HepG2 (cell line): ENCODE measurements at regions not wholly inside any gene's neighbourhood (a gene's known extent, or its start where the extent isn't known, plus 50 kb on each side); places are given as distances from the start of the nearest gene placed in this dataset.

Experiments
- ATAC-seq: fragments of 200-7000 bp; cut with Tn5 transposase; 3 replicates; pipeline ENCODE4 v1.9.1; 2020; ENCODE audit warnings: mild to moderate bottlenecking, moderate library complexity
- BruUV-seq: library from RNA; stranded (reverse); fragments of 400-500 nt; replicated peaks from 2 replicates; lab custom pipeline; 2021; lab: Mats Ljungman, UMichigan
- CTCF ChIA-PET: fragments of 300-600 bp; formaldehyde crosslinking; extraction: SDS; loops from one replicate; lab custom pipeline; 2021; ENCODE audit warnings: low total read pairs, inconsistent platforms, low intra/inter-chr PET ratio; lab: Yijun Ruan, JAX
- POLR2A ChIA-PET: fragments of 350-600 bp; sonication (Branson Sonifier 250); formaldehyde crosslinking; loops from one replicate; lab custom pipeline; 2020; ENCODE audit warnings: antibody characterized with exemption, inconsistent platforms; lab: Yijun Ruan, JAX
- DNase-seq: peaks from one replicate; pipeline ENCODE4 v3.0.0-alpha.2; 2015; ENCODE audit warnings: low spot score
- FAIRE-seq: peaks from 3 replicates; lab custom pipeline; 2011; peaks lifted over from hg19 to GRCh38; lab: Jason Lieb, UNC
- H2AFZ ChIP-seq: one replicate; pipeline ENCODE4 v1.6.1; 2011; ENCODE audit warnings: low read length, inconsistent platforms
- H3K27ac ChIP-seq: fragments of 300-600 bp; 3 replicates; pipeline ENCODE4 v1.8.0; 2011; ENCODE audit warnings: mixed run types, mild to moderate bottlenecking, mixed read lengths, low read length, inconsistent platforms; ENCODE audit not compliant: insufficient read depth; ENCODE audit errors: extremely low read length
- H3K27me3 ChIP-seq, 2 experiments: fragments of 200-600 bp in 1 of 2; 2 replicates in 1 of 2; 3 replicates in 1 of 2; pipeline versions ENCODE4 v1.6.0 to v1.8.0; 2011; ENCODE audit warnings: low read length in 2 of 2, mild to moderate bottlenecking in 2 of 2, moderate library complexity in 2 of 2, inconsistent platforms in 1 of 2; ENCODE audit not compliant: insufficient read depth in 2 of 2, control insufficient read depth in 1 of 2
- H3K36me3 ChIP-seq, 2 experiments: fragments of 200-600 bp in 1 of 2; replicated peaks in 1 of 2; 2 replicates in 1 of 2; 3 replicates in 1 of 2; pipeline versions ENCODE4 v1.5.1 to v1.8.0; 2011; ENCODE audit warnings: low read length in 2 of 2, inconsistent platforms in 1 of 2; ENCODE audit not compliant: insufficient read depth in 2 of 2, control insufficient read depth in 1 of 2
- H3K4me1 ChIP-seq: 2 replicates; pipeline ENCODE4 v1.5.1; 2012; ENCODE audit warnings: low read length, inconsistent platforms; ENCODE audit not compliant: insufficient read depth
- H3K4me2 ChIP-seq: 2 replicates; pipeline ENCODE4 v1.6.0; 2011; ENCODE audit warnings: low read depth, low read length, inconsistent platforms
- H3K4me3 ChIP-seq, 3 experiments: fragments of 200-600 bp in 1 of 3; sonication (generic), shearing (Covaris generic) in 1 of 3; replicated peaks in 1 of 3; 2 replicates each; pipeline ENCODE4 v1.5.1; 2011 to 2016; ENCODE audit warnings: low read length in 3 of 3, inconsistent platforms in 2 of 3, low read depth in 2 of 3, mild to moderate bottlenecking in 2 of 3, control low read depth in 1 of 3, mixed read lengths in 1 of 3; ENCODE audit not compliant: insufficient read depth in 1 of 3
- H3K79me2 ChIP-seq: one replicate; pipeline ENCODE4 v1.6.1; 2011; ENCODE audit warnings: low read length, inconsistent platforms; ENCODE audit not compliant: insufficient read depth
- H3K9ac ChIP-seq: 2 replicates; pipeline ENCODE4 v1.6.0; 2011; ENCODE audit warnings: mild to moderate bottlenecking, low read depth, low read length, inconsistent platforms; ENCODE audit not compliant: insufficient read depth
- H3K9me3 ChIP-seq: 2 replicates; pipeline ENCODE4 v1.5.1; 2012; ENCODE audit warnings: mild to moderate bottlenecking, low read length
- H4K20me1 ChIP-seq: 2 replicates; pipeline ENCODE4 v1.6.0; 2011; ENCODE audit warnings: inconsistent platforms, mild to moderate bottlenecking, low read length, moderate library complexity; ENCODE audit not compliant: insufficient read depth
- ASH2L ChIP-seq: fragments of 300-600, 200-600 bp; sonication (generic); IDR thresholded peaks from 2 replicates; pipeline ENCODE4 v1.7.0; 2017; ENCODE audit warnings: low read depth, mild to moderate bottlenecking, moderate library complexity, mixed read lengths, low read length; ENCODE audit not compliant: insufficient read length
- GFI1 ChIP-seq: sonication (generic); formaldehyde crosslinking; IDR thresholded peaks from 2 replicates; pipeline ENCODE4 v1.5.0; 2020; ENCODE audit warnings: missing genetic modification reagents, mild to moderate bottlenecking, borderline replicate concordance
- HCFC1 ChIP-seq: fragments of 150-350 bp; IDR thresholded peaks from 2 replicates; pipeline ENCODE4 v1.6.1; 2014; ENCODE audit warnings: low read depth, low read length
- KDM3A ChIP-seq: IDR thresholded peaks from 2 replicates; pipeline ENCODE4 v1.6.1; 2018; ENCODE audit warnings: low read depth, missing compliant biosample characterization
- KDM5B ChIP-seq: sonication (generic); formaldehyde crosslinking; IDR thresholded peaks from 2 replicates; pipeline ENCODE4 v1.4.0; 2020; ENCODE audit warnings: missing genetic modification reagents, mild to moderate bottlenecking, borderline replicate concordance
- KMT2A ChIP-seq: sonication (generic); formaldehyde crosslinking; IDR thresholded peaks from 2 replicates; pipeline ENCODE4 v1.4.0; 2020; ENCODE audit warnings: missing genetic modification reagents
- MIER2 ChIP-seq: IDR thresholded peaks from 2 replicates; pipeline ENCODE4 v1.6.1; 2016; ENCODE audit warnings: missing biosample characterization, missing genetic modification reagents
- SRF ChIP-seq: IDR thresholded peaks from 2 replicates; pipeline ENCODE4 v1.6.1; 2011; ENCODE audit warnings: mild to moderate bottlenecking, low read depth, low read length, moderate library complexity
- TBX2 ChIP-seq: sonication (generic); formaldehyde crosslinking; IDR thresholded peaks from 2 replicates; pipeline ENCODE4 v1.5.0; 2020; ENCODE audit warnings: missing genetic modification reagents, mild to moderate bottlenecking, borderline replicate concordance
- ZC3H13 ChIP-seq: sonication (generic); formaldehyde crosslinking; IDR thresholded peaks from 2 replicates; pipeline ENCODE4 v1.8.1; 2023; ENCODE audit warnings: mild to moderate bottlenecking, missing genetic modification reagents, moderate library complexity
- ZNF670 ChIP-seq: sonication (generic); formaldehyde crosslinking; IDR thresholded peaks from 2 replicates; pipeline ENCODE4 v1.8.0; 2022; ENCODE audit warnings: mild to moderate bottlenecking, missing genetic modification reagents, borderline replicate concordance
- WGBS: methylation state at CpG from one replicate; pipeline ENCODE4 v1.1.6; 2017; ENCODE audit warnings: low lambda C conversion rate; 5-methylcytosine and 5-hydroxymethylcytosine counted together
- in situ Hi-C: cut with HindIII; loops from 2 replicates; pipeline ENCODE4 v1.10.0; 2017; ENCODE audit warnings: low pct_unique_long_range_greater_than_20kb; ENCODE audit not compliant: extremely low pct_ligation_motif_present
- intact Hi-C: fragments of 100-400 bp; cut with micrococcal nuclease; formaldehyde crosslinking; loops from one replicate; pipeline ENCODE4 v1.10.0; 2022; ENCODE audit not compliant: unreplicated experiment

DNA sequence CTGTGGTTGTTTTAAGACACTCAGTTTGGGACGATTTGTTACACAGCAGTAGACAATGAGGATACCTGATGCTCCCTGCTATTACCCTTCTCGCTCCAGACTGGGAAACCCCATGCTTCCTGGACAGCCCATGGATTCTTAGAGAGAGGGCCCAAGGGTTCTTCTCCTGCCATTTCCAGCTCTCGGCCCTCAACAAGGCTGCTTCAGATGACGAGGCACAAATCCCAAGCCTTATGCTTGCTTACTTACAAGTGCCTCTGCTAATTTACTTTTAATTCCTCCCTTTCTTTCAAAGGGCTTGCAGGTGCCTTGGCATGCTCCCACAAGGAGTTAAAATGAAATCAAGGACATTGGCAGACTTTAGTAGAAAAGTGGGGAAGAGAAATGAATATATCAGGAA is 79.4 kb downstream of the GADD45G start:
- no peaks in the 10 kb centered on the region for H3K36me3 ChIP-seq
- no peak for FAIRE-seq
- no peaks in the 10 kb centered on the region for H4K20me1 ChIP-seq
- no peaks in the 10 kb centered on the region for H3K79me2 ChIP-seq
- no peak overlapping the region for H3K9ac ChIP-seq
- no peak overlapping the region for H3K27ac ChIP-seq
- in situ Hi-C loops (no loop called here), intact Hi-C loops (no loop called here)
- ChIA-PET CTCF (no interaction called here), POLR2A (no interaction called here)
- no peak overlapping the region for H2AFZ ChIP-seq
- TF ChIP-seq KDM3A (CRISPR knock-in tag) (no peak), KDM5B (CRISPR knock-in tag) (no peak), KMT2A (CRISPR knock-in tag) (no peak), HCFC1 (no peak), ASH2L (no peak), MIER2 (no peak), SRF (no peak), ZC3H13 (CRISPR knock-in tag) (no peak), TBX2 (CRISPR knock-in tag) (no peak), ZNF670 (no peak), GFI1 (no peak)
- no TSS peak for BruUV-seq
- no peak overlapping the region for H3K4me2 ChIP-seq
- WGBS = 24% methylated on average over 4 of the region's 4 CpGs
- peaks cover 13% of the 10 kb centered on the region; the same call in 1 of the 2 replicates for H3K4me1 ChIP-seq
- DNase-seq = no peak
- no peak overlapping the region for H3K4me3 ChIP-seq
- no peaks in the 10 kb centered on the region for H3K9me3 ChIP-seq
- peaks cover 2 to 9% of the 10 kb centered on the region in 2 experiments; a peak in 3 of 5 replicates for H3K27me3 ChIP-seq
- no peak for ATAC-seq
